GM18907 (cell line): ENCODE measurements at regions not wholly inside any gene's neighbourhood (a gene's known extent, or its start where the extent isn't known, plus 50 kb on each side); places are given as distances from the start of the nearest gene placed in this dataset.
"Not testable (repeated sequence)": the region's sequence is repeated elsewhere in the genome, so short reads cannot be mapped to it uniquely, and the experiment has no call there.

ENCODE experiments used
- ATAC-seq: cut with Tn5 transposase; IDR thresholded peaks from one replicate; pipeline ENCODE4 v1.9.1; 2021; ENCODE audit warnings: mild to moderate bottlenecking, moderate library complexity; ENCODE audit not compliant: unreplicated experiment

- no peak for ATAC-seq
Measured at GRCh38 chr2:209141818-209142217, 282.0 kb upstream of the MAP2 start.

DNA sequence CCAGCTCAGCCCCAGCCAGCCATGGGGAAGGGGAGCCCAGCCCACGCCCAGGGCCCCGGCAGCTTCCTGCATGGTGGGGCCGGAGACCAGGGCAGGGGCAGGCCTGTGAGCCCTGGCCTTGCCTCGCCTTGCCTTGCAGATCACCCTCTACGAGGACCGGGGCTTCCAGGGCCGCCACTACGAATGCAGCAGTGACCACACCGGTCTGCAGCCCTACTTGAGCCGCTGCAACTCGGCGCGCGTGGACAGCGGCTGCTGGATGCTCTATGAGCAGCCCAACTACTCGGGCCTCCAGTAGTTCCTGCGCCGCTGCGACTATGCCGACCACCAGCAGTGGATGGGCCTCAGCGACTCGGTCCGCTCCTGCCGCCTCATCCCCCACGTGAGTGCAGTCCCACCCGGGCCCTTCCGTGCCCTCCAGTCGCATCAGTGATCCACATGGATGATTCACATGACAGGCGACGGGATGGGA is 278.6 kb upstream of the MAP2 start:
- not testable (repeated sequence) for ATAC-seq

- peak; percentile 13 for ATAC-seq
Measured at GRCh38 chr2:209145941-209146681, 277.7 kb upstream of the MAP2 start.

DNA sequence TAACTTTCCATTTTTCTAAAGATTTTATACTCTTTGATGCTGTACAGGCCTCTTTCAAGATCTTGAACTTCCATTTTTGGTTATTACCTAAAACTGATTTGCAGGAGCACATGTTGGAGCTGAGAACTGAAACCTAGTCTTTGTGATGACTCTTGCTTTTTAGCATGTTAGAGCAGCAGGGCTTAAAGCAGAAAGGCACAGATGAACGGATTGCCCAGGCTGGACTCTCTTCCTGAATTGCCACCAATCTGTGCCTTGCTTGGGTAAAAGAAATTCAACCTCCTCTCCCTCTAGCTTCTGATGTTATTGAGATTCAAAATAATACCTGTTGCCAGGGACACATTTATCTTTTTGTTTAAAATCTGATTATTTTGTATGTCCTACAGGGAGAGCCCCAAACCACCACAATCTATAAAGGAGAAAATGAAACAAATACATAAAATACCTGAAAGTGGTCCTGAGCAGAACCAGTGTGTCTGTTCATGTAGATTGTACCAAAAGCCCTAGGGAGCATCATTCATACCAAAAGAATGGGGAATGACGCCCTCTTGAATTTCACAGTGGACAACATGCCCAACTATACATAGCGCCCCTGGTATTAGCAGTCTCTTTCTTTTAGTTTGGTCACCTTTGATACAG is 277.0 kb upstream of the MAP2 start:
- ATAC-seq: peak; percentile 45

DNA sequence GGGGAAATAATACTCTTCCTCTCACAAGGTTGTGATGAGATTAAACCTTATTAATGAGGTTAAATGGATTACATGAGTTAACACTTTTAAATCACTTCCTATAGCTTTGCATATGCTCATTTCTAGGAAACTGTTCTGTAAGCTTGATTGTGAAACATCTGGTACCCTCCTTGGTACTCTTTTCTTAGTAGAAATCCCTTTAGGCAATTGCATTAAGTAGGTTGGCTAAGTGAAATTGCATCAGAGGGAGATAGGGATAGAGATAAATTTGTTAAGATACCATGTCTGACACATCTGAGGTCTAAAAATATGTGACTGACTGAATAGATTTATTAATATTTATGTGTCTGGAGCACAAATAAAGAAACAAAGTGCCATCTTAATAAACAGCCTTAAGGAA is 275.9 kb upstream of the MAP2 start:
- ATAC-seq: no peak

DNA sequence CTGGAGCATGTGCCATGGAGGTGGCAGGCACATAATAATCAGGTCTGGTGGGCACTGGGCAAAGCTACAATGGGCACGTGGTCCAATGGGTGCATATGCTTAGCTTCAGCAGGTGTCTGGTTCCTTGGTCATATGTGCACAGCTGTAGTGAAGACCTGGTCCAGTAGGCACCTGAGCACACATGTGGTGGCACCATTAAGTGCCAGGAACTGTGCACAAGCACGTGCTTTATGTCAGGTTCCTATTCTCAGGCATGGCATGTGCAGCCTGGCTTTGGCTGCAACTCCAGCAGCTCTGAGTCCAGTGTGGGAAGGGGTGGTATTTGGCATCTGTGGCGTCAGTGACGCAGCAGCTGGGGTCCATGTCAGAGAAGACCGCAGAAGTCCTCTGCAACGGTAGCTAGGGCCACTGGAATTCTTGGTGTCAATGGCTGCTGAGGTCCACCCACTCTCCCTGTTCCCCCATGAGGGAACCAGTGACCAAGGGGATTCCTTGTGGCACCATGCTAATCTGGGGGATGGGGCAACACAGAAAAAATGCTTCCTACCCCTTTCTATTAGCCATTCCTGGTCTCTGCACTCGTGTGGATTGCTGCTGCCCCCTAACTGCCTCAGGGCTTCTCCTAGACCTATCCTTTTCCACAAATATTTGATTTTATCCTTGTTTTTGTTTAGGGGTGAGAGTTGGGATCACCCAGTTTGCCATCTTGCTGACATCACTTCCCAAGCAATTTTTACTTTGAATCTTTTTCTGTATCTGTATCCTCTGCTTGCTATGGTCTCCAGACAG is 262.9 kb upstream of the MAP2 start:
- no peak for ATAC-seq

DNA sequence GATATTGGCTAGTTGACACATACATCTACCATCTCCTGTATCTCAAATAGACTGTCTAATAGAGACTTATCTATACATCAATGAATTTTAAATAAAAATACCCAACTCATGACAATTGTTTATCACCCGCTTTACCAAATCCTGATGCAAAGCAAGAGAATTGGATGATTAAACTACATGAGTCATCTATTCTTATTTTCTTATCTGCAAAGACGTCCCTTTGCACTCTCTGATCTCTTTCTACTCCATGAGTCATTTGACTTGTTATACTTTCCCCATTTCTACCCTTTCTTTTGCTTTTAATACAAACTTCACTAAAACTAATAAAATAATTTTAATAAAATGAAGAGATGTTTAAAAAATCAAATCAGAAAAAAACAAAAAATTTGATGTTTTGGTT is 261.7 kb upstream of the MAP2 start:
- no peak for ATAC-seq

DNA sequence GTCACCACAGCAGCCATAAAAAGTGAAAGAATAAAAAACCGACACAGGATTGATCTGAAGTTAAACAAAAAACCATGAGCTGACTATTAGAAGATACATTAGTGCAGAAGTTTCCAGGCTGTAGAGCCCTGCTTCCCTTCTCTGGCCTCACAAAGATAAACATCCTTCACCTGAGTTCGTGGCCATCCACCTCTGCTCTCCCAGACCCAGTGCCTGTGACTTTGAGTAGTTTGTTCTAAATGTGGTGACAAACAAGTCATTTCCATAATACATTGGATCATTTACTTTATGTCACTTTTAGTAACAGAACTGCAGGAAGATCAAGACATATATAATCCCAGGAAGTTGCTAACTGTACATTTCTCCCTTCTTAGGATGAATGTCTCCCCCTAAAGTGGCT is 241.9 kb upstream of the MAP2 start:
- ATAC-seq: no peak

- not testable (repeated sequence) for ATAC-seq
Measured at GRCh38 chr2:209186886-209187285, 237.0 kb upstream of the MAP2 start.

- ATAC-seq: peak; percentile 60
Measured at GRCh38 chr2:209189893-209190292, 234.0 kb upstream of the MAP2 start.

- no peak for ATAC-seq
Measured at GRCh38 chr2:209191139-209191538, 232.7 kb upstream of the MAP2 start.

GRCh38 chr2:209194717-209195116 is 229.1 kb upstream of the MAP2 start:
- no peak for ATAC-seq

GRCh38 chr2:209208211-209208610 is 215.6 kb upstream of the MAP2 start:
- peak; percentile 76 for ATAC-seq

- no peak for ATAC-seq
Measured at GRCh38 chr2:209209943-209210342, 213.9 kb upstream of the MAP2 start.

DNA sequence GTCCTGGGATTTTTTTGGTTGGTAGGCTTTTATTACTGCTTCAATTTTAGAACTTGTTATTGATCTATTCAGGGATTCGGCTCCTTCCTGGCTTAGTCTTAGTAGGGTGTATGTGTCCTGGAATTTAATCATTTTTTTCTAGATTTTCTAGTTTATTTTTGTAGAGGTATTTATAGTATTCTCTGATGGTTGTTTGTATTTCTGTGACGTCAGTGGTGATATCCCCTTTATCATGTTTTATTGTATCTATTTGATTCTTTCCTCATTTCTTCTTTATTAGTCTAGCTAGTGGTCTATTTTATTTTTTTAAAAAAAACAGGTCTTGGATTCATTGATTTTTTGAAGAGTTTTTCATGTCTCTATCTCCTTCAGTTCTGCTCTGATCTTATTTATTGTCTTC is 193.3 kb upstream of the MAP2 start:
- no peak for ATAC-seq

- ATAC-seq: no peak
Measured at GRCh38 chr2:209236377-209236776, 187.5 kb upstream of the MAP2 start.

DNA sequence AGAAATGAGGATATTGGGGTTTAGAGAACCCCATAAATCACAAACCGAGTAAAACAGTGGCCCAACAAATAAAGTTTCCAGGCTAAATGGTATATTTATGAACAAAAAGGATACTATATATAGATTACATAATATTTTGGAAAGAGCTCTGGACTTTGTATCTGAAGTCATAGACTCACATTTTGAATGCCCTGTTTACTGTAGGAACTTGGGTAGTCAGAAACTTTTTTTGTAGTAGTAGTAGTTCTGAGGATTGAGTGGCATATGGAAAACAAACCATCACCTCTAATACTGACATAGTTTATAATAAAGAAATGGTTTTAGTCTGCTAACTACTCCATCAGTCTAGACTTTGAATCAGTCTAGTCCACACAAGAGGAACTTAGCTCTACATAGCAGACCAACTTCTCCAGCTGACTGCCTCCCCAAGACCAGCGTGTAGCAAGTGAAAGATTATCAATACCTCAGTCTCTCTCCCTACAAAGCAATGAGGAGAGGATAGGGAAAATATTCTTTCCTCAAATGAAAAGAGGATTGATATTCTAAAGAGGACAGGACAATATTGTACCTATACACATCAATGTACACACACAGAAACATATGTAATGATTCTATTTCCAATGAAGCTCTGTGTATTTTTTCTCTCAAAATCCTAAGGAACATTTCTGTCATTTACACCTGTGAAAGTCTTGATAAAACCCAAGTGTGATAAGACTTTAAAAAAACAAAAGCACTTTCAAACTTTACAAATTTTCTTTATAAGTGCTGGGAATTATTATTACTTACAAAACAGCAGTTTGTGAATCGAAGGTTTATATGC is 184.9 kb upstream of the MAP2 start:
- ATAC-seq: no peak

DNA sequence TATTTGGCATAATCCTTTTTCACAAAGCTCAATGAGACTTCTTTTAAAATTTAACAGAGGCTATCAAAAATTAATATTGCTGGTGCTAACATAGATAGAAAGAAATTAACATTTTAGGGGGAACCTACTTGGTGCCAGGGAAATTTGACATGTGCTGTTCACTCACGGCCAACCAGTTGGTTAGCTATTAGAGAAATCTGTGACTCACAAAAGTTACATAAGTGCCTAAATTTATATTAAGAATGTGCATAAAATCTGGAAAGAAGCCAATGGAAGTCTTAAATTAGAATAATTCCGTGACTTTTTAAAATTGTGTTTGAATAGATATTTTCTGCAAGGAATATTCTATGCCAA is 184.3 kb upstream of the MAP2 start:
- ATAC-seq: no peak

DNA sequence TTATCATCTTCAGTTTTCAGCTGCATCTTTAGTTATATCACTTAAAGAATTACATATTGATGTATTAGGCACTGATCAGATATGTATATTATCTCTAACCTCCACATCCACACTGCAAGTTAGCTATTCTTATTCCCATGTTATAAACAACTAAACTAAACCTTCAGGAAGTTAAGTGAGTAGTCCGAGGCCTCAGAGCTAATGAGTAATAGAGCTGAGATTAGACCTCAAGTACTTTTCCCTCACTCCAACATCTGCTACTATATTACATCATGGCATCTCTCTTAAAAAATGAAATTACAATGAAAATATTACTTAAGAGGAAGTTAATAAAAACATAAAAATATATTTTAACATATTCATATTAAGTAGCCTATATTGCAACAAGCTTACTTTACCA is 183.6 kb upstream of the MAP2 start:
- ATAC-seq: no peak

DNA sequence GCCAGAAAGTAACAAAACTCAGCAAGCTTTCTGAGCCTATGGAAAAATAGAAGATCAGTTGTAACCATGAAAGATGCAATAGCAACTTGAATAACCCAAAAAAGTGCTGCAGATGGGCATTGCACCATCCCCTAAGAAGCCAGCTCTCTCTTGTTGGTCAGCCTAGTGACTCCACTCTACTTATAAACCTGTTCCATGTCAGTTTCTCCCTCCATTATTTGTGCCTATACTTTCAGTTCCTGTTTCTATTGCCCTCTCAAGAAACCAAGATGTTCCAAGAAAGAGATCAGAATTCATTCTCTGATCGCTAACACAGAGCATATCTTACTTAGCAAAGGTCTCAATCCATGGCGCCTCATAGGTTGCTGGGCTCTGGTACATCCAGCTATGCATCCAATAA is 170.3 kb upstream of the MAP2 start:
- ATAC-seq: no peak

- no peak for ATAC-seq
Measured at GRCh38 chr2:209259767-209260166, 164.1 kb upstream of the MAP2 start.
